Smooth muscle cell (in vitro differentiated cells): ENCODE measurements at regions not wholly inside any gene's neighbourhood (a gene's known extent, or its start where the extent isn't known, plus 50 kb on each side); places are given as distances from the start of the nearest gene placed in this dataset.

ENCODE experiments used
- DNase-seq: peaks from one replicate; lab custom pipeline; 2025; ENCODE audit not compliant: unreplicated experiment; lab: John Stamatoyannopoulos, UW
- H2AFZ ChIP-seq: fragments of 200-600 bp; sonication (generic); 2 replicates; pipeline ENCODE4 v1.6.0; 2016; ENCODE audit warnings: antibody characterized with exemption, low read depth, mild to moderate bottlenecking
- H3F3A ChIP-seq: fragments of 200-600 bp; sonication (generic); 2 replicates; pipeline ENCODE4 v1.6.0; 2017; ENCODE audit warnings: antibody characterized with exemption, low read depth
- H3K27ac ChIP-seq: fragments of 200-600 bp; sonication (generic); 2 replicates; pipeline ENCODE4 v1.5.1; 2016; ENCODE audit warnings: low read depth, mild to moderate bottlenecking
- H3K27me3 ChIP-seq: fragments of 200-600 bp; sonication (generic); 2 replicates; pipeline ENCODE4 v1.6.1; 2016; ENCODE audit warnings: low read depth, mild to moderate bottlenecking
- H3K36me3 ChIP-seq: fragments of 200-600 bp; sonication (generic); 2 replicates; pipeline ENCODE4 v1.5.1; 2016; ENCODE audit warnings: low read depth
- H3K4me1 ChIP-seq: fragments of 200-600 bp; sonication (generic); 2 replicates; pipeline ENCODE4 v1.5.1; 2016; ENCODE audit warnings: low read depth
- H3K4me2 ChIP-seq: fragments of 200-600 bp; sonication (generic); 2 replicates; pipeline ENCODE4 v1.6.0; 2016; ENCODE audit warnings: mild to moderate bottlenecking
- H3K4me3 ChIP-seq: fragments of 200-600 bp; sonication (generic); 2 replicates; pipeline ENCODE4 v1.5.1; 2016; ENCODE audit warnings: mild to moderate bottlenecking
- H3K79me2 ChIP-seq: fragments of 200-600 bp; sonication (generic); 2 replicates; pipeline ENCODE4 v1.6.0; 2016; ENCODE audit warnings: low read depth, mild to moderate bottlenecking
- H3K9ac ChIP-seq: fragments of 200-600 bp; sonication (generic); 2 replicates; pipeline ENCODE4 v1.6.0; 2016; ENCODE audit warnings: low read depth
- H3K9me3 ChIP-seq: fragments of 200-600 bp; sonication (generic); replicated peaks from 2 replicates; pipeline ENCODE4 v1.5.1; 2016; ENCODE audit warnings: low read depth
- H4K20me1 ChIP-seq: fragments of 200-600 bp; sonication (generic); 2 replicates; pipeline ENCODE4 v1.6.0; 2016; ENCODE audit warnings: low read depth
- WGBS: methylation state at CpG from one replicate; pipeline ENCODE4 v1.1.7; 2016; ENCODE audit warnings: low lambda C conversion rate; 5-methylcytosine and 5-hydroxymethylcytosine counted together
- TF ChIP-seq, protein P1 (sequence below): fragments of 200-600 bp; sonication (generic); IDR thresholded peaks from 2 replicates; pipeline ENCODE4 v1.5.1; 2017; ENCODE audit warnings: borderline replicate concordance, mild to moderate bottlenecking, antibody characterized with exemption; ENCODE audit not compliant: insufficient read depth, poor library complexity, severe bottlenecking

DNA sequence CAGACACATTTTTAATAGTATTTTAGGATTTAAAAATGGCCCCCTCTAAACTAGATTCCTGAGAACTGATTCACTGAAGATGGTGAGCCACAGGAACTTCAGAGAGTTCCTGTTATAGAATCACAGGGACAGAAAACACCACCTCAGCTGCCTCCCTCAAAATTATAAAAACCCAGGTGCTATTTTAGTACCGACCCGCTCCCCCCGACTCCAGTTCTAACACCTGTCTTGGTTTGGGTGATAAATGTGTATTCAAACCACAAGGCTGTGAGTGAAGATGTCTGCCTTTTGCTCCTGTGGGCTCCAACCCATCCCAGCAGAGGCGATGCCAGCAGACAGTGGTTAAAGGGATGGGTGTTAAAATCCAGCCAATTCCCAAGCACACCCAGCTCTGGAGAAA is 127.4 kb upstream of the LY86 start:
- Histone ChIP-seq H3K27ac (no peak overlapping the region), H3K36me3 (no peaks in the 10 kb centered on the region), H3K9ac (no peak overlapping the region), H3K9me3 (no peaks in the 10 kb centered on the region), H3K79me2 (no peaks in the 10 kb centered on the region), H3K4me2 (no peak overlapping the region), H3K4me3 (no peak overlapping the region), H3K27me3 (no peaks in the 10 kb centered on the region), H3K4me1 (no peaks in the 10 kb centered on the region), H4K20me1 (no peaks in the 10 kb centered on the region), H3F3A (no peaks in the 10 kb centered on the region), H2AFZ (no peak overlapping the region)
- 89% methylated on average over 4 of the region's 4 CpGs for WGBS
- no peak for DNase-seq
- TF ChIP-seq, protein P1, sequence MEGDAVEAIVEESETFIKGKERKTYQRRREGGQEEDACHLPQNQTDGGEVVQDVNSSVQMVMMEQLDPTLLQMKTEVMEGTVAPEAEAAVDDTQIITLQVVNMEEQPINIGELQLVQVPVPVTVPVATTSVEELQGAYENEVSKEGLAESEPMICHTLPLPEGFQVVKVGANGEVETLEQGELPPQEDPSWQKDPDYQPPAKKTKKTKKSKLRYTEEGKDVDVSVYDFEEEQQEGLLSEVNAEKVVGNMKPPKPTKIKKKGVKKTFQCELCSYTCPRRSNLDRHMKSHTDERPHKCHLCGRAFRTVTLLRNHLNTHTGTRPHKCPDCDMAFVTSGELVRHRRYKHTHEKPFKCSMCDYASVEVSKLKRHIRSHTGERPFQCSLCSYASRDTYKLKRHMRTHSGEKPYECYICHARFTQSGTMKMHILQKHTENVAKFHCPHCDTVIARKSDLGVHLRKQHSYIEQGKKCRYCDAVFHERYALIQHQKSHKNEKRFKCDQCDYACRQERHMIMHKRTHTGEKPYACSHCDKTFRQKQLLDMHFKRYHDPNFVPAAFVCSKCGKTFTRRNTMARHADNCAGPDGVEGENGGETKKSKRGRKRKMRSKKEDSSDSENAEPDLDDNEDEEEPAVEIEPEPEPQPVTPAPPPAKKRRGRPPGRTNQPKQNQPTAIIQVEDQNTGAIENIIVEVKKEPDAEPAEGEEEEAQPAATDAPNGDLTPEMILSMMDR, result no peak

DNA sequence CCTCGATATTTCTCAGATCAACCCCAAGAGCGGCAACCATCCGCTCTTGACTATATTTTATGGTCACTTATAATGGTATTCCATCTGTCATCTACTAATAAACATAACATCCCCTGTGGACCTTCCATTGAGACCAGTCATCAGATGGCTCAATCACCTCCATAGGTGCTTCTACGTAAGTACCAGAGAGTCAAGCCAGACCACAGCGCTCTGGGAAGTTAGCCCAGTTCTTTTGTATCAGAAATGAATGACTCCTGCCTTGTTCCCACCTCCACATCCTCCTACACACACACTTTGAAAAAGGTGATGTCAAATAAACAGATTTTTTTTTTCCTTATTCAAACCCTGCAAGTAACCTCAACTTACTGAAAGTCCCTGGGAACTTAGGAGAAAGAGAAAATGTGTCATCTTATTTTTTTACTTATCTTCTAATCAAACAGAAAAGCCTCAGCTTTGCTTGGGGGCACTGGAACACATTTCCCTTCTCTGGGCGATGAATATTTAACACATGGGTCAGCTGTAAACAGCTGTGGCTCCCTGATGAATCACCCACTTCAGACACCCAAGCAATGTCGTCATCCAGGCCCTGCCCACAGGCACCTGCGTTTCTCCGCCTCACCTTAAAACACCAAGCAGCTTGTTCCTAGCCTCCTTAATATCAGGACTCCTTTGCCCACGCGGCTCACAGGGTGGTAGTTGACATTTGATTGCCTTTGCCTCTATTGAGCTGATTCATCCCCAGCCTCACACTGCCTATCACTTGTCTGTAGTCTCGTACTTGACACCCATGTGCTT is 121.4 kb upstream of the LY86 start:
- Histone ChIP-seq H3K4me3 (no peak overlapping the region), H4K20me1 (no peaks in the 10 kb centered on the region), H2AFZ (no peak overlapping the region), H3K27ac (no peak overlapping the region), H3K79me2 (no peaks in the 10 kb centered on the region), H3K9ac (no peak overlapping the region), H3K9me3 (no peaks in the 10 kb centered on the region), H3F3A (no peaks in the 10 kb centered on the region), H3K4me2 (no peak overlapping the region), H3K36me3 (no peaks in the 10 kb centered on the region), H3K27me3 (no peaks in the 10 kb centered on the region), H3K4me1 (no peaks in the 10 kb centered on the region)
- no peak for DNase-seq
- WGBS, result 69% methylated on average over 12 of the region's 12 CpGs
- TF ChIP-seq, protein P1, result no peak

- 85% methylated on average over 8 of the region's 8 CpGs for WGBS
Measured at GRCh38 chr6:6469074-6469473, 119.4 kb upstream of the LY86 start.

More at GRCh38 chr6:6469074-6469473, 119.4 kb upstream of the LY86 start:
- Histone ChIP-seq H3K27me3 (no peaks in the 10 kb centered on the region), H3K4me2 (no peak overlapping the region), H3K9me3 (no peaks in the 10 kb centered on the region), H3F3A (no peaks in the 10 kb centered on the region), H3K4me1 (no peaks in the 10 kb centered on the region), H3K9ac (no peak overlapping the region), H3K27ac (no peak overlapping the region), H2AFZ (no peak overlapping the region), H3K4me3 (no peak overlapping the region), H3K79me2 (no peaks in the 10 kb centered on the region), H3K36me3 (no peaks in the 10 kb centered on the region), H4K20me1 (no peaks in the 10 kb centered on the region)
- TF ChIP-seq, protein P1, result no peak
- DNase-seq, result no peak
